ENCODE measurements at regions not wholly inside any gene's neighbourhood (a gene's known extent, or its start where the extent isn't known, plus 50 kb on each side); places are given as distances from the start of the nearest gene placed in this dataset.
A peak's percentile ranks its signal among the peaks of the same experiment; 100 is the strongest.

- no peak for DNase-seq
Observed at GRCh38 chr7:32336726-32337125, 153.5 kb downstream of the LSM5 start.

GRCh38 chr7:32335107-32335506, 155.1 kb downstream of the LSM5 start:
- no peak for DNase-seq

- no peak for DNase-seq
Observed at GRCh38 chr7:32330602-32331001, 159.6 kb downstream of the LSM5 start.

GRCh38 chr7:32326078-32326477, 164.1 kb downstream of the LSM5 start:
- DNase-seq = no peak

- no peak for DNase-seq
Observed at GRCh38 chr7:32323712-32324111, 166.5 kb downstream of the LSM5 start.

- DNase-seq = no peak
Observed at GRCh38 chr7:32319012-32319382, 171.2 kb downstream of the LSM5 start.

- no peak for DNase-seq
Observed at GRCh38 chr7:32318300-32319011, 171.7 kb downstream of the LSM5 start.

GRCh38 chr7:32316839-32317238, 173.3 kb downstream of the LSM5 start:
- no peak for DNase-seq

- DNase-seq = no peak
Observed at GRCh38 chr7:32314761-32315160, 175.4 kb downstream of the LSM5 start.

GRCh38 chr7:32301427-32301826, 188.8 kb downstream of the LSM5 start:
- no peak for DNase-seq

GRCh38 chr7:32299133-32299702, 191.0 kb downstream of the LSM5 start:
- no peak for DNase-seq

- peak; percentile 18 for DNase-seq
Observed at GRCh38 chr7:32298408-32299132, 191.6 kb downstream of the LSM5 start.

- DNase-seq = no peak
Observed at GRCh38 chr7:32293833-32294232, 196.3 kb downstream of the LSM5 start.

- DNase-seq = peak; percentile 90
Observed at GRCh38 chr7:32289651-32290414, 200.3 kb downstream of the LSM5 start.

GRCh38 chr7:32285698-32286097, 204.5 kb downstream of the LSM5 start:
- DNase-seq = no peak

GRCh38 chr7:32283546-32283945, 206.6 kb downstream of the LSM5 start:
- DNase-seq = no peak

GRCh38 chr7:32279500-32279899, 209.3 kb upstream of the PDE1C start:
- no peak for DNase-seq

- DNase-seq = no peak
Observed at GRCh38 chr7:32275216-32276009, 205.2 kb upstream of the PDE1C start.

- DNase-seq = no peak
Observed at GRCh38 chr7:32273297-32273696, 203.1 kb upstream of the PDE1C start.

- DNase-seq = no peak
Observed at GRCh38 chr7:32266932-32267475, 196.8 kb upstream of the PDE1C start.

- no peak for DNase-seq
Observed at GRCh38 chr7:32264702-32265284, 194.6 kb upstream of the PDE1C start.

- no peak for DNase-seq
Observed at GRCh38 chr7:32263611-32264010, 193.4 kb upstream of the PDE1C start.

Data from DMS79 treated with DMSO at 0.1 percent for 48 hours (cell line).